Nephron (organoid): ENCODE measurements at regions not wholly inside any gene's neighbourhood (a gene's known extent, or its start where the extent isn't known, plus 50 kb on each side); places are given as distances from the start of the nearest gene placed in this dataset.

Source experiments
- H3K27ac Mint-ChIP-seq, 3 experiments: 2 replicates each; pipeline ENCODE4 v1.8.0; 2020; ENCODE audit warnings: mixed read lengths in 3 of 3, mild to moderate bottlenecking in 2 of 3, moderate library complexity in 1 of 3
- H3K27me3 Mint-ChIP-seq: 2 replicates; pipeline ENCODE4 v1.8.0; 2021; ENCODE audit warnings: low read depth, mild to moderate bottlenecking, moderate library complexity, mixed read lengths
- H3K36me3 Mint-ChIP-seq: 2 replicates; pipeline ENCODE4 v1.8.0; 2020; ENCODE audit warnings: low read depth, mixed read lengths
- H3K4me1 Mint-ChIP-seq: 2 replicates; pipeline ENCODE4 v1.8.0; 2020; ENCODE audit warnings: mixed read lengths
- H3K4me3 Mint-ChIP-seq, 3 experiments: 2 replicates each; pipeline ENCODE4 v1.8.0; 2020; ENCODE audit warnings: mild to moderate bottlenecking in 3 of 3, mixed read lengths in 3 of 3, moderate library complexity in 2 of 3
- H3K9me3 Mint-ChIP-seq: 2 replicates; pipeline ENCODE4 v1.8.0; 2020; ENCODE audit warnings: mixed read lengths
- TF ChIP-seq, protein P1 (sequence below), 3 experiments: fragments of 200-600 bp; sonication (generic); IDR thresholded peaks; one replicate each; pipeline ENCODE4 v1.5.0; 2021; ENCODE audit warnings: antibody characterized with exemption in 3 of 3; ENCODE audit not compliant: unreplicated experiment in 3 of 3

DNA sequence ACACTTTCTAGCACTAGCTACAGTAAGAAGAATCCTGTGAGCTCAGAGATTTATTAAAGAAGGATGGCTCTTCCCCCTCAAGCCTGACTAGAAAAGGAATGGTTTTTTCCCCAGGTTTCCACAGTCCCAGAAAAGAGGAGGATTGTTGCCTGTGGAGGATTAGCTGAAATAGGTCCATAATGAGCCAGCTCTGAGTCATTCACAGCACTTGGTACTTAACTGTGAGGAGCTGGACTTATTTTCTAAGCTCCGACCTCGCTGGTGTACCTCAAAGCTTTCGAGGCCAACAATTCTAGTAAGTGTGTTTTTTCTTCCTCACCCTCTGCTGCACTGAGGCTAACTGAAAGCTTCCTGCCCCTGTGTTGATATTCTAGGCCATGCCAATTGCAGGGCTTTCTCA, 222.5 kb upstream of the IL12B start:
- TF ChIP-seq, protein P1, sequence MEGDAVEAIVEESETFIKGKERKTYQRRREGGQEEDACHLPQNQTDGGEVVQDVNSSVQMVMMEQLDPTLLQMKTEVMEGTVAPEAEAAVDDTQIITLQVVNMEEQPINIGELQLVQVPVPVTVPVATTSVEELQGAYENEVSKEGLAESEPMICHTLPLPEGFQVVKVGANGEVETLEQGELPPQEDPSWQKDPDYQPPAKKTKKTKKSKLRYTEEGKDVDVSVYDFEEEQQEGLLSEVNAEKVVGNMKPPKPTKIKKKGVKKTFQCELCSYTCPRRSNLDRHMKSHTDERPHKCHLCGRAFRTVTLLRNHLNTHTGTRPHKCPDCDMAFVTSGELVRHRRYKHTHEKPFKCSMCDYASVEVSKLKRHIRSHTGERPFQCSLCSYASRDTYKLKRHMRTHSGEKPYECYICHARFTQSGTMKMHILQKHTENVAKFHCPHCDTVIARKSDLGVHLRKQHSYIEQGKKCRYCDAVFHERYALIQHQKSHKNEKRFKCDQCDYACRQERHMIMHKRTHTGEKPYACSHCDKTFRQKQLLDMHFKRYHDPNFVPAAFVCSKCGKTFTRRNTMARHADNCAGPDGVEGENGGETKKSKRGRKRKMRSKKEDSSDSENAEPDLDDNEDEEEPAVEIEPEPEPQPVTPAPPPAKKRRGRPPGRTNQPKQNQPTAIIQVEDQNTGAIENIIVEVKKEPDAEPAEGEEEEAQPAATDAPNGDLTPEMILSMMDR (IDR thresholded peaks at IDR 0.05; ENCODE audit: unreplicated experiment in 3 of 3): no peak
- H3K4me3 Mint-ChIP-seq: no peak overlapping the region
- H3K27me3 Mint-ChIP-seq: peaks cover 5% of the 10 kb centered on the region
- no peaks in the 10 kb centered on the region for H3K36me3 Mint-ChIP-seq
- H3K27ac Mint-ChIP-seq: no peak overlapping the region
- H3K4me1 Mint-ChIP-seq: no peaks in the 10 kb centered on the region
- peaks cover 13% of the 10 kb centered on the region for H3K9me3 Mint-ChIP-seq

DNA sequence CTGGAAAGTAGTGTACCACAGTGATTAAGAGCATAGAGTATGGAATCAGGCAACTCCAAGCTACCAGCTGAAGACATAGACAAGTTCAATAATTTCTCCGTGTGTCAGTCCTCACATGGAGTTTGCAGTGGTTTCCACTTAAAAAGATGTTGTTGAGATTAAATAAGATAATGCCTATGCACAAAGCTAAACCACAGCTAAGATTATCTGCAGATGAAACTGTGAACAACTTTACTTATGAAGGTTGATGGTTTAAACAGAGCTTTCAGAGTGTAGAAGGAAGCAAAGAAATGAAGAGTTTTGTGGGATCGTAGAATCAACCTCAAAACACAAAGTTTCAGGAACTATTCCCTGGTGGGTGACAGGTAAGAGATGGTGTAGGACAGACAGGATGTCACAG, 223.5 kb upstream of the IL12B start:
- Mint-ChIP-seq H3K27me3 (peaks cover 3% of the 10 kb centered on the region), H3K9me3 (peaks cover 10% of the 10 kb centered on the region), H3K4me3 (no peak overlapping the region), H3K36me3 (no peaks in the 10 kb centered on the region), H3K4me1 (no peaks in the 10 kb centered on the region), H3K27ac (no peak overlapping the region)
- TF ChIP-seq, protein P1 (IDR thresholded peaks at IDR 0.05; ENCODE audit: unreplicated experiment in 3 of 3): no peak

DNA sequence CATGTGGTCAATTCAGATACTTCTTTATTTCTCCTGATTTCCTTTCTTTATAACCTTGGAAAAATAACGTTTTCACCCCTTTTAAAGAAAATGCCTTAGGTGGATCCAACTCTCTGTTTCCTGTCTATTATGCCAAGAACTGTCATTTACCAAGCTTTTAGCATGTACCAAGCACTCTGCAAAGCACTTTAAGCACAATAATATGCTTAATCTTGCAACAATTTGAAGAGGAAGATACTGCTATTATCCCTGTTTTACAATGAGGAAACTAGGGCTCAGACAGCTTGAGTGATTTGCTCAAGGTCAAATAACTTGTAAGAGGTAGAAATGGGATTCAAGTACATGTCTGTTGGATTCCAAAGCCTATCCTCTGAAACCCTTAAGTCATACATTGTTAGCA, 224.8 kb upstream of the IL12B start:
- H3K4me1 Mint-ChIP-seq: no peaks in the 10 kb centered on the region
- H3K4me3 Mint-ChIP-seq: no peak overlapping the region
- no peak overlapping the region for H3K27ac Mint-ChIP-seq
- no peaks in the 10 kb centered on the region for H3K36me3 Mint-ChIP-seq
- TF ChIP-seq, protein P1 (IDR thresholded peaks at IDR 0.05; ENCODE audit: unreplicated experiment in 3 of 3): no peak
- H3K27me3 Mint-ChIP-seq: peaks cover 4% of the 10 kb centered on the region
- H3K9me3 Mint-ChIP-seq: peaks cover 7% of the 10 kb centered on the region

DNA sequence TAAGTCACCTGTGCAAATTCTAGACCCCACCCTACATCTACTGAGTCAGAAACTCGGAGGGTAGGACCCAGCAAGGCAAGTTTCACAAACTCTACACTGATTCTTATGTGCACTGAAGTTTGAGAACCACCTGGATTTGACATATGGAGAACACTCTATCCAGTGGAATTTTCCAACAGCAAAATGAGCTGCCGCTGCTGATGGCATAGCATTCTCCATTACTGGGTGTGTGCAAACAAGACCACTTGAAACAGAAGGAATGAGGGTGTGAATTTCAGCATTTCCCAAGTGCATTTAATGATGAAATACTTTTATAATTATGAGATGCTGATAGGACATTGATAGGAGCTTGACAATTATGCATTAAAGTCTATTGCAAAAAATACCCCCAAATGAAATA, 229.1 kb upstream of the IL12B start:
- Mint-ChIP-seq H3K36me3 (no peaks in the 10 kb centered on the region), H3K27me3 (peaks cover 6% of the 10 kb centered on the region), H3K27ac (no peak overlapping the region), H3K4me3 (no peak overlapping the region), H3K4me1 (no peaks in the 10 kb centered on the region), H3K9me3 (no peaks in the 10 kb centered on the region)
- TF ChIP-seq, protein P1 (IDR thresholded peaks at IDR 0.05; ENCODE audit: unreplicated experiment in 3 of 3): no peak

DNA sequence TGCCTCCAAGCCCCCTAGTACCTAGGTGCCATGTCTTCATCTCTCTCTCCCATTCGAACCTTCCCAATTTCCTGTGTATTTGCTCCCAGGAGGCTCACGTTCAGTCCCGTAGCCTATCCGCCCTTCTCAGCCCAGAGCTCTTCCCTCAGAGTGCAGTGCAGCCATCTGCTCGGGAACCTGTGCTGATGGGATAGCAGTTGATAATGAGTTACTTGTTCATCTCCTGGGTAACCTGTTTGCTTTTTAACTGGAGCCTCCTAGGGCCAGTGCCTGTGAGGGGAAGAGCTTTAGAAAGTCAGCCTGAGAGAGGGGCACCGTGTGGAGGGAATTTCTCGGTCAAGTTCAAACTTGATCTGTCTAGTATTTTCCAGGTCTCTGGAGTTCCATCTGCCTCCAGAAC, 229.8 kb upstream of the IL12B start:
- Mint-ChIP-seq H3K36me3 (no peaks in the 10 kb centered on the region), H3K27me3 (peaks cover 6% of the 10 kb centered on the region), H3K27ac (no peak overlapping the region), H3K4me1 (no peaks in the 10 kb centered on the region), H3K4me3 (no peak overlapping the region), H3K9me3 (no peaks in the 10 kb centered on the region)
- TF ChIP-seq, protein P1 (IDR thresholded peaks at IDR 0.05; ENCODE audit: unreplicated experiment in 3 of 3): no peak

DNA sequence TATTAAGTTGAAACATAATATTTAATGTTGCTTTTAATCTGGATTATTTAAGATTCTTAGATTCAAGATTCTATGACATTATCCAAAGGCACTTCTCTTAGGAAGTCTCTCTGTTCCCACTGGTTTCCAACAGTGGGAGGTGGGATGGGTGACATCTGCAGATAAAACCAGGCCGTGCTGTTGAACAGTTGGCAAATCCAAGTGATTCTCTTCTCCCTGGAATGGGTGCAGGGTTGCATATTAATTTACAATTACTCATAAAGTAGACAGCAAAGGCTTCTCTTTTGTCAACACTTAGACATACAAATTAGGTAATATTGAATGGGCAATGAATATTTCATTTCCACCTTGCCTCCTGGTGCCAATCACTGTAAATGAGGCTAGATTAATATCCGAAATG, 233.7 kb upstream of the IL12B start:
- Mint-ChIP-seq H3K4me1 (no peaks in the 10 kb centered on the region), H3K27me3 (peaks cover 22% of the 10 kb centered on the region), H3K9me3 (no peaks in the 10 kb centered on the region), H3K27ac (no peak overlapping the region), H3K36me3 (no peaks in the 10 kb centered on the region), H3K4me3 (no peak overlapping the region)
- TF ChIP-seq, protein P1 (IDR thresholded peaks at IDR 0.05; ENCODE audit: unreplicated experiment in 3 of 3): no peak
